SIG-M5 treated with dmso at 0.1 percent for 504 hours (cell line): ENCODE measurements at regions not wholly inside any gene's neighbourhood (a gene's known extent, or its start where the extent isn't known, plus 50 kb on each side); places are given as distances from the start of the nearest gene placed in this dataset.

ENCODE experiments used
- DNase-seq: peaks from one replicate; lab custom pipeline; 2025; ENCODE audit not compliant: unreplicated experiment; lab: John Stamatoyannopoulos, UW

DNA sequence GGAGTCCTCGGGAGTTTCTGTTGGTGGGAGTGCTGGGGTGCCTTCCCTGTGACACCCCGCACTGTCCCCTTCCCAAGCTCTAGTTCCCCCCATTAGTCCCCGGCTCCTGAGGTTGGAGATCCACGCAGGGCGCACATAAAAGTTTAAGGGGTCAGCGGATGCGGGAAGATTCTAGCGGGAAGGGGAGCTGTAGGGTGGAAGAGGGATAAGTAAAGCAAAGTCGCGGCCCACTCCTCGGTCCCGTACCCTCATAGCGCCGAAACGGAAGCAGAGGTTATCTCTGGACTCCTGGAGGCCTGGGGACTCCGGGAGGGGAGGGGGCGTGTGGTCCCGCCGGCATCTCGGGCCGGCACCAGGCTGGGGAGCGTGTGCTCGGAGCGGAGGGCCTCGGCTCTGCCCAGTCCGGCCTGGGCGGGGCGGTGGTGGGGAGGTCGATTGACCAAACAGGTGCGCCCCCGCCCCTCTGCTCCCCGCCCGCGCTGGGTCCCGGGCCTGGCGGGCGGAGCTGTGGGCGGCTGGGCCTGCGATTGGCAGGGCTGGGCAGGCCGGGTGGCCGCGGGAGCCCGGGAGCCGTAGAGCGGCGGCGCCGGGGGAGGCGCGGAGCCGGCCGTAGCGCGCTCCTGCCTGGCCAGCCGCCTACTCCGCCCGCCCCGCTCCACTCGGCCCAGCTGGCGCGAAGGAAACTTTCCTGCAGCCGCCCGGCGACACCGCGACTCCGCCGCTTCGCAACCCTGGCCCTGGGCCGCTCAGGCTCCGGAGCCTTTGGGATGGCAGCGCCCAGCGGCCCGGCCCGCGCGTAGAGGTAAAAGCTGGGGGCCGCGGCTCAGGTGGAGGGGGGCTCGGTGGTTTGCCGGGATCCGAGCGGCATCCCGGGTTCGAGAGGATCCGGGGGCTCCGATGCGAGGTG is 52.2 kb upstream of the DAB2IP start:
- DNase-seq = no peak

GRCh38 chr9:121599872-121600585 is 51.4 kb upstream of the DAB2IP start:
- no peak for DNase-seq

DNA sequence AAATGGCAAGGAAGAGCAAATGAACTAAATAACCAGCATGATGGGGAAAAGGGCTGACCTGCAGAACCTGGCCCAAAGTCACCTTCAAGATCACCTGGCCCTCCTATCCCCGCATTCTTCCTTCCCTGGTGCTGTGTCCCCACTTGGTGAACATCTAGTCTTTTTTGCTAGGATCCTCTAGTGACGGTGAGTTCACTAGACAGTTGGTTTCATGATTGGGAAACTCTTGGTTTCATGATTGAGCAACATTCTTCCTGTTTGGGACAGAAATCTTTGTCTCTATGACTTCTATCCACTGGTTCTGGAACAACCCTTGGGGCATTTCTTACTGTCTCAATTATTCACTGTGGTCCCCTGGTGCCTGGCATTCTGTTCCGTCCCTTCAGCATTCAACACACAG is 50.2 kb upstream of the DAB2IP start:
- peak; percentile 72 for DNase-seq
